ENCODE measurements at regions not wholly inside any gene's neighbourhood (a gene's known extent, or its start where the extent isn't known, plus 50 kb on each side); places are given as distances from the start of the nearest gene placed in this dataset.

GRCh38 chr2:62565309-62565908 is 59.4 kb upstream of the TMEM17 start:
- Histone ChIP-seq H3K4me3 (replicated peaks in 1 of 3; ENCODE audit: insufficient read depth in 1 of 3, low read depth in 1 of 3, low read length in 3 of 3) (no peak overlapping the region), H3K79me2 (ENCODE audit: control insufficient read depth, insufficient read depth, low read length) (no peaks in the 10 kb centered on the region), H3K9me3 (replicated peaks; ENCODE audit: control insufficient read depth, insufficient read depth, low read length) (no peaks in the 10 kb centered on the region), H3K9me1 (replicated peaks; ENCODE audit: control insufficient read depth, extremely low read depth, insufficient read depth, low read length) (no peaks in the 10 kb centered on the region), H2AFZ (ENCODE audit: low read depth, low read length) (no peak overlapping the region), H3K9ac (replicated peaks; ENCODE audit: extremely low read depth, insufficient read depth, low read length) (no peak overlapping the region), H3K4me2 (ENCODE audit: insufficient read depth, low read length) (no peak overlapping the region), H3K4me1 (ENCODE audit: control insufficient read depth, extremely low read depth, insufficient read depth, low read length) (peaks cover 8% of the 10 kb centered on the region), H3K27me3 (ENCODE audit: control insufficient read depth in 2 of 2, insufficient read depth in 2 of 2, low read length in 2 of 2) (no peaks in the 10 kb centered on the region), H3K27ac (ENCODE audit: insufficient read depth, low read depth, low read length) (no peak overlapping the region), H4K20me1 (replicated peaks; ENCODE audit: control insufficient read depth, extremely low read depth, insufficient read depth, low read length) (no peaks in the 10 kb centered on the region), H3K36me3 (ENCODE audit: control insufficient read depth in 2 of 2, extremely low read depth in 1 of 2, insufficient read depth in 2 of 2, low read length in 2 of 2) (no peaks in the 10 kb centered on the region)
- no peak for FAIRE-seq
- dilution Hi-C loops (cut with MboI; ENCODE audit: extremely low pct_ligation_motif_present, low sequenced_read_pairs), result no loop called here
- intact Hi-C loops (cut with micrococcal nuclease), result no loop called here
- CTCF ChIA-PET, result interaction anchor here (0.9 kb wide), 1 partner anchor 12 kb away, joined by 3 read pairs; no protein-coding TSS in a partner anchor
- DNase-seq (ENCODE audit: low read depth, low spot score), result no peak
- no TSS peak for BruUV-seq (replicated peaks)
- no peak for TF ChIP-seq MYC (IDR thresholded peaks at IDR 0.05; ENCODE audit: low read depth, low read length)
- TF ChIP-seq CTCF (IDR thresholded peaks at IDR 0.05; ENCODE audit: extremely low read depth in 1 of 2, insufficient read depth in 1 of 2, low read depth in 1 of 2, low read length in 2 of 2), result no peak
- TF ChIP-seq GATA2 (IDR thresholded peaks at IDR 0.05; ENCODE audit: insufficient read depth, insufficient read length, low read depth, low read length), result no peak
- no peak for TF ChIP-seq POLR2AphosphoS5 (IDR thresholded peaks at IDR 0.05; ENCODE audit: insufficient read depth, low read depth, low read length)
- no peak for TF ChIP-seq JUN (IDR thresholded peaks at IDR 0.05; ENCODE audit: borderline replicate concordance, insufficient read depth, insufficient read length, low read depth)
- TF ChIP-seq MAX (IDR thresholded peaks at IDR 0.05; ENCODE audit: insufficient read depth, insufficient read length), result no peak
- TF ChIP-seq POLR2A (IDR thresholded peaks at IDR 0.05; ENCODE audit: low read depth, low read length), result no peak
- TF ChIP-seq FOS (IDR thresholded peaks at IDR 0.05; ENCODE audit: borderline replicate concordance, insufficient read depth, low read length), result no peak
- no peak for TF ChIP-seq EZH2 (IDR thresholded peaks at IDR 0.05; ENCODE audit: borderline replicate concordance, low read depth, low read length, severe bottlenecking)
- POLR2A ChIA-PET, result no interaction called here
